NCI-H1092 (cell line): ENCODE measurements at regions not wholly inside any gene's neighbourhood (a gene's known extent, or its start where the extent isn't known, plus 50 kb on each side); places are given as distances from the start of the nearest gene placed in this dataset.
"Not testable (repeated sequence)": the region's sequence is repeated elsewhere in the genome, so short reads cannot be mapped to it uniquely, and the experiment has no call there.

Experiments used
- DNase-seq: peaks from one replicate; lab custom pipeline; 2025; lab: John Stamatoyannopoulos, UW

DNA sequence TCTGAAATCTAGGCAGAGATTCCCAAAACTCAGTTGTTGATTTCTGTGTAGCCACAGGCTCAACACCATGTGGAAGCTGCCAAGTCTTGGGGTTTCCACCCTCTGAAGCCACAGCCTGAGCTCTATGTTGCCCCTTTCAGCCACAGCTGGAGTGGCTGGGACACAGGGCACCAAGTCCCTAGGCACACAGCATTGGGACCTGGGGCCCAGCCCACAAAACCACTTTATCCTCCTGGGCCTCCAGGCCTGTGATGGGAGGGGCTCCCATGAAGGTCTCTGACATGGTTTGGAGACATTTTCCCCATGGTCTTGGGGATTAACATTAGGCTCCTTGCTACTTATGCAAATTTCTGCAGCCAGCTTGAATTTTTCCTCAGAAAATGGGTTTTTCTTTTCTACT lies 186.0 kb upstream of the SPOPL start:
- not testable (repeated sequence) for DNase-seq

DNA sequence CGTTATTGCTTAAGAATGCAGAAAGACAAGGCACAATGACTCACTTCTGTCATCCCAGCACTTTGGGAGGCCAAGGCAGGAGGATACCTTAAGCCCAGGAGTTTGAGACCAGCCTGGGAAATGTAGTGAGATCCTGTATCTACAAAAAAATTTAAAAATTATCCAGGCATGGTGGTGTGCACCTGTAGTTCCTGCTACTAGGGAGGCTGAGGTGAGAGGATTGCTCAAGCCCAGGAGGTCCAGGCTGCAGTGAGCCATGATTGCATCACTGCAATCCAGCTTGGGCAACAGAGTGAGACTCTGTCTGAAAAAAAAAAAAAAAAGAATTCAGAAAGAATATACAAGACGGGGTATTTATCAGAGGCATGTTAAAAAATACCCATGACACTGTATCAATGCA lies 182.0 kb upstream of the SPOPL start:
- DNase-seq, result no peak

- DNase-seq, result peak; percentile 43
Measured at GRCh38 chr2:138321458-138321857, 180.1 kb upstream of the SPOPL start.

DNA sequence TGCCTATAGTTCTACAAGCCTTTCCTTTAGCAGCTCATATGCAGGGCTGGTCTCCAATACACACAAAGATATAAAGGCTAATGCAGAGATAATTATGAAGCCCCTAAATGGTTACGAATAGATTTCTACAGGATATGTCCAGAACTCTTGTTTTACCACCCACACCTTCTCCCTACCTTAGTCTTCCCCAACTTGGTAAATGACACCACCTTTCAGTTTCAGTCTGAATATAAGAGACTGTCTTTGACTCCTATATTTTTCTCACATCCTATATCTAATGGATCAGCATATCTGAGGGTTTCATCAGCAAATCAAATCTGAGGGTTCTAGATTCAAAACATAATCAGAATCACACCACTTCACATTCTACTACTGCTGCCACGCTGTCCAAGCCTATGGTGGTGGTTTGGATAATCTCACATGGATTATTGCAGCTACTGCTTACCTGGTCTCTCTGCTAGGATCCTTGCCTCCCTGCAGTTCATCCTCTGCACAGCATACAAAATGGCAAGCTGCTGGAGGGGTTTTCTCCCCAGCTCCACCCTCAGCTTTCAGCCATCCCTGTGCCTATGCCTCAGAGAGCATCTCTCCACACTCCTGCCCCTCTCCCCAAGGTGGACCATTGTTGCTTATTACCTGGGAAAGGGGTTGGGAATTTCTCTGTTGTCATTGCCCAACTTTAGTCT lies 178.0 kb upstream of the SPOPL start:
- no peak for DNase-seq

GRCh38 chr2:138324068-138324771 lies 177.3 kb upstream of the SPOPL start:
- DNase-seq, result no peak

- DNase-seq, result no peak
Measured at GRCh38 chr2:138327967-138328366, 173.6 kb upstream of the SPOPL start.

- DNase-seq, result no peak
Measured at GRCh38 chr2:138329162-138329561, 172.4 kb upstream of the SPOPL start.

DNA sequence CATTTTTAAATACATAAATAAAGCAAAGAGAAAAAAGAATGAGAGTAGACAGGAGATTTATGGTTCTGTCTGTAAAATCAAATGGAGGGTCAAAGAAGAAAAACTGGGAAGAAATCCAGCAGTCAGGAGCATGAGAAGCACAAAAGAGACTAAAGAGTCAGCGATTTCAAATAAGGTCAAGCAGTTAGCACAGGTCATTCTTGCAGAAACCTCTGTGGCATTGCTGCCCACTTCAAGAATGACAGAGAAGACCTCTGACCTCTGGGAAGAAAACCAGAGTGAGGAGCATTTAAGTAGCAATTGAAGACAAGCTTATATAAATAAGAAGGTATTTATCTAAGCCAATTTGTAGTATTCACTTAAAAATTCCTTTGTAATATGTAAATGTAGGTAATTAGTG lies 172.0 kb upstream of the SPOPL start:
- DNase-seq, result no peak

- DNase-seq, result no peak
Measured at GRCh38 chr2:138333121-138333520, 168.4 kb upstream of the SPOPL start.

DNA sequence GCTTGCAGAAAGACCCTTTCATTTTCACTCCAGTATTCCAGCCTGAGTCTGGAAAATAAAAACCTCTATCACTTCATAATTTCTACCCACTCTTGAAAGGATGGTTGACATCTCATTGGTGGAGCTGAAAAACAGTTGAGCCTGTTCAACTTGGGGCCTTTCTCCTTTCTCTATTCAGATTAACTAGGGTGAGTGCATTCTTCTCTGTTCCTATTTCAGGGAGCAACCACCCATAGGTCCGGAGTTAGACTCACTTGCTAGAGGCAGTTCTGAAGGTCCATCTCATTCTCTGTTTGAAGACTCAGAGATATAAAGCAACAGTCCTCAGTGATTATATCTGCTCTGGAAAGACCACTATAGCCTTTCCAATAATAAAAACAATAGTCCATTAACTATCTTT lies 167.9 kb upstream of the SPOPL start:
- no peak for DNase-seq

DNA sequence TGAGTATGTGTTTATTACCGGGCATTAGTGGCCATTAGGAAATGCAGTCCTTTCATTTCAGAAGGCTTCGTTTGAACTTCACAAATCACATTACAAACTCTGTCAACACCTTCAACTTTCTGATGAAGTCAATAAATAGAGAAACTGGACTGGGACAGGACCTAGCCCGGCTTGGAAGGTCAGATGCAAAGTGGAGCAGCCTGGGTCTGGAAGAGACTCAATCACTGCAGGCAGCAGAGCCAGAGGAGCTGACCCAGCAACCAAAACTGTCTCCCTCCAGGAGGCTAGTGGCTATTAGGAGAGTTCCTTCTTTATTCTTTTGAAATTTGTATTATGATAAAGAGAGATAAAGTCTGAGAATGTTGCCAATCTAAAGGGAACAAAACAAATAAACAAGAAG lies 167.2 kb upstream of the SPOPL start:
- DNase-seq, result no peak

- DNase-seq, result no peak
Measured at GRCh38 chr2:138335036-138335435, 166.5 kb upstream of the SPOPL start.

DNA sequence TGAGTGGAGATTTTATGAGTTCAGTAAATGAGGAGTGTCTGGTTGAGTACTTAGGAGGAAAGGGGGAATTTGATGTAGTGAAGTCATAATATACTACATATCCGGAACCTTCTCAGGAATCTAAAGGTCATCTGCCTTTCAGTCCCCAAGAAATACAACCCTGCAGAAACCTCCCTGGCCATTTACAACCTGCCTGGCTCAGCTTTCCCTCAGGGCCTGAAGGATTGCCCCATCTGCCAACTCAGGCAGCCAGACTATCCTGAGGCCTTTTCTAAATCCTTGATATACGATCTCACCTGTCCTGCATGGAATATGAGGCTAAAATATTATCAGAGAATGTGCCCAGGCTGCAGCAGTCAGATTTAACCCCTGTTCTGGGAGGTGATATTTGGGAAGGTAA lies 165.4 kb upstream of the SPOPL start:
- no peak for DNase-seq

- no peak for DNase-seq
Measured at GRCh38 chr2:138355244-138355643, 146.3 kb upstream of the SPOPL start.

- DNase-seq, result no peak
Measured at GRCh38 chr2:138356178-138356577, 145.4 kb upstream of the SPOPL start.

DNA sequence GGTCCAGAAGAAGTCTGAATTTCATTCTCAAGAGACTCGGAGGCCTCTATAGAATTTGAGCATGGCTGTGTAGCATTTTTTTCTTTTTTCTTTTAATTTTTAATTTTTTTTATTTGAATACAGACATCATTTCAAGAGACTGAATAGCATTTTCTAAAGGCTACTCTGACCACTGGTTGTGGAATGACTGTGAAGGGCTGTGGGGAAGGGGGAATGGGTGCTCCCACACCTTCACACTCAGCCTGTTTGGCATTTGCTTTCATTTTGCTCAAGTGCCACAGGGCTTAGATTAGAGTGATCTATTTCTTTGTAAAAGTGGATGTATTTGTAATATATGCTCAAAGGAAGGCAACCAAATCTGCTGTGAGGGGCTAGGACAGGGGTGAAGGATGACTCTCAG lies 142.0 kb upstream of the SPOPL start:
- no peak for DNase-seq

DNA sequence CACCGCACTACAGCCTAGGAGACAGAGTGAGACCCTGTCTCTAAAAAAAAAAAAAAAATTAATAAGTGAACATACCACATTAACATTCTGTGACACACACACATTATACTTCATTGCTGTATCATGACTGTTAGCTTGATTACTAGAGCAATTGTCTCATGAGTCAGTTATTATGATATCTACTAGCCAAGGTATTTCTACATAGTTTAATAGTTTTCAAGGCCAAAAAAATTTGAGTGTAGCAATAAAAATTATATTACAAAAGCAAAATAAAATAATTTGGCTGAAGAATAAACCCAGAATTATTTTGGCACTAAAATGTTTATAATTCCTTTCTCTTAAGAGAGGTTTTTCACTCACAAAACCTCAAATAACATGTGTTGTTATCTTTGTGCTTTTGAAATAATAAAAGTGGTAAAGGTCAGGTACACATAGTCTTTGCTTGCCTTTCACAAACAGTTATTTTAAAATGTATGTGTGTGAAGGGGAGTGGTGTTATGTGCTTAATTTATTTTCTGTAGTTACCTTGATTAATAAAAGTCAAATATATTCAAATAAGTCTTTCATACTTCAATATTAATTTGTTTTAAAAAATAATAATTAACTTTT lies 136.9 kb upstream of the SPOPL start:
- no peak for DNase-seq

GRCh38 chr2:138365581-138365980 lies 136.0 kb upstream of the SPOPL start:
- DNase-seq, result no peak

DNA sequence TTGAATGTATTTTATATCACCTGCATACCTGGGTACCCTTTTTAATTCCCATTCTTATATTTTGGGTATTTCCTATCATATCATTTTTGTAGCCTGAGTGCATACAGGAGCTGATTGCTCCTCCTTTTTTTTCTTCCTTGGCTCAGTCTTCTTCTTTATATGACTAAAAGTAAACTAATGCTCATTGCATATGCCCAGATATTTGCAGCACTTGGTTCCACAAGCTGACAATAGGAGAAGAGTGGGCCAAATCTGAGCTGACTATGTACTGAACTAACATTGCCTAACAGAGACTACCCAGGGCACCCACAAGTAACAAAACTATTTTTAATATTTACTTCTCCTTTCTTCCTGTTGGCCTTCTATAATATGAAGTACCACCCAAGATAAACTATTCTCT lies 131.7 kb upstream of the SPOPL start:
- DNase-seq, result no peak

DNA sequence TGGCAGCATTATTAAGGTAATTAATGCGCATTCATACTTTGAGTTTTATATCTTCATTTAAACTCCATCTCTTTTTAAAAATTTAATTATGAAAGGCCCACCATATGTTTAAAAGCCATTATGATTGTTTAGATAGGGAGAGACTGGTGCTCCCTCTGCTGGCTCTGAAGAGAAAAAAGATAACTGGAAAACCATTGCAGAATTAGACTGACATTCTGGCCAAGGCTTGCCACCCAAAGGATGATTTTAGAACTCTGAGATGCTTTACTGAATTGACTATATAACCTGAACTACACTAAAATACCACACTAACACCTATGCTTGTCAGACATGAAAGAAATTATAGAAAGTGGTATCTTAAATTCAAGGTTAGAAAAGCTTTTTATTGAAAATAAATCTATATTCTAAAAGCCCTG lies 127.6 kb upstream of the SPOPL start:
- no peak for DNase-seq

GRCh38 chr2:138381373-138381772 lies 120.2 kb upstream of the SPOPL start:
- DNase-seq, result no peak

GRCh38 chr2:138382672-138383071 lies 118.9 kb upstream of the SPOPL start:
- DNase-seq, result no peak

DNA sequence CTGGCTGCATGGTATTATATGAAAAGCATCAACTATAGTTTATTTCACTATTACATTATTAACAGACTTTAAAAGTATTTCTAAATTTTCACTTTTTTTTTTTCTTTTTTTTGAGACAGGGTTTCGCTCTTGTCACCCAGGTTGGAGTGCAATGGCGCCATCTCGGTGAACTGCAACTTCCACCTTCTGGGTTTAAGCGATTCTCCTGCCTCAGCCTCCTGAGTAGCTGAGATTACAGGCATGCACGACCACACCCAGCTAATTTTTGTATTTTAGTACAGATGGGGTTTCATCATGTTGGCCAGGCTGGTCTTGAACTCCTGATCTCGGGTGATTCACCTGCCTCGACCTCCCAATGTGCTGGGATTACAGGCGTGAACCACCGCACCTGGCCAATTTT lies 115.4 kb upstream of the SPOPL start:
- DNase-seq, result not testable (repeated sequence)

- no peak for DNase-seq
Measured at GRCh38 chr2:138389063-138389462, 112.5 kb upstream of the SPOPL start.
